Hematopoietic multipotent progenitor cell treated with erythropoietin and hydrocortisone succinate and interleukin-3 and kit ligand, for 8 days (in vitro differentiated cells): ENCODE measurements at regions not wholly inside any gene's neighbourhood (a gene's known extent, or its start where the extent isn't known, plus 50 kb on each side); places are given as distances from the start of the nearest gene placed in this dataset.
A peak's percentile ranks its signal among the peaks of the same experiment; 100 is the strongest.

Experiments
- DNase-seq: peaks from one replicate; pipeline ENCODE4 v3.0.0-alpha.2; 2015

DNA sequence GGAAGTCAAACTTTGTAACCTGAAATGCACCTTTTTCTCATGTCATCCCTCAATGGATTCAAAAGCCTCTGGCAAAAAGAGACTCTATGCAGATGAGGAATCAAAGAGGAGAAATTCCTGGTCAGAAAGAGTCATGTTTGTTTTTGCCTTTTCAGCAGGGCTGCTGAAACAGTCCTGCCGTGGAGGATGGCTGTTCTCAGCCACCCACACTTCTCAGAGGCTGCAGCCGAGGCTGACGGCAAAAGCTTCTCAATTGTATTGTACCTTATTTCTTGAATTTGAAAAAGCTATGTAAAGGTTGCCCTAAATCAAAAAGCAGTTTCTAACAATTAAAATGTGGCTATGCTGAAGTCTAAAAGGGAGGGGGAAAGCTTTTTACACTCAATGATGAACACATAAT is 385.3 kb downstream of the KCTD12 start:
- DNase-seq: no peak

DNA sequence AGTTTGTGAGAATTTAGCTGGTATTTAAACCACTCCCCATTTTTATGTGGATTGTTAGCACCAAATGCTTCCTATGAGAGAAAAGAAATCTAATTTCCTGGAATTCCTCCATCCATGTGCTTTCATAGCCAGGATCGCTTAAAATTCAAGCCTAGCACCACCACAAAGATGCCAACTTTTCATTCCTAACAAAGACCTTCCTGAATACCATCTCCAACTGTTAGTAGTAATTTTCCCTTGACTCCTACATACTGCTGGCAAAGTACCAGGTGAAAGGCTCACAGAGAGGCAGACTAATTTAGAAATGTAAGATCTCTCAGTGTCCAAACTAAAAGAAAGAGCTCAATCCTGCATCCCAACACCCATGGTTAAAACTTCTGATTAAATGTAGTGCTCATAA is 386.3 kb downstream of the KCTD12 start:
- DNase-seq: no peak

DNA sequence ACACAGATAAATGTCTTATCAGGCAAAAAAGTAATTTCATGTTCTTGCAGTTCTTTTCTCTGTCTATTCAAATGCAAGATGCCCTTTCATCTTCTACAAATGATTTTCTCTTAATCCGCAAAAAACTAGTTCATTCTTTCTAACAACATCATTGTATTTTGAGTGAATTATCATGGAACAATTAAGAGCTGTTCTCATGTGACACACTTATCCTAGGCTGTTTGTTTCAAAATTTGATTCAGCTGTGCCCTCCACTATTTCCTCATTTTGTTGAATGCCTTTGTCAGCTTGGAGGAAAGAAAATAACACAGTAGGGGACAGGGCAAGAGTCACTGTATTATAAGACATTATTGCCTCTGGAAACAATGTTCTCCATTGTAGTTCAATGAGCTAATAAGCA is 396.9 kb downstream of the KCTD12 start:
- no peak for DNase-seq

DNA sequence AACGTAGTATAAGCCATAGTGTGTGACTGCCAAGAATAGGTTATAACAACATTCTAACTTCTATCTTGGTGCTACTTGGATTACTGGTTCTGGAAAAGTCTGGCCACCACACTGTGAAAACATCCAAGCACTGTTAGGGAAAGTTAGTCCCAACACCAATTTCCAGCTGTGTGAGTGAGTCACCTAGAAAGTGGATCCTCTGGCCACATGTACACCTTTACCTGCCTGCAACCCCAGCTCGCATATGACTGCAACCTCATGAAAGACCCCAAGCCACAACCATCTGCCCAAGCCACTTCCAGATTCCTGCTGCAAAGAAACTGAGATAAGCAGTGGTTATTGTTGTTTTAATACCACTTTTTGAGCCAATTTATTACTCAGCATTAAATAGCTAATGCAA is 404.5 kb downstream of the KCTD12 start:
- no peak for DNase-seq

DNA sequence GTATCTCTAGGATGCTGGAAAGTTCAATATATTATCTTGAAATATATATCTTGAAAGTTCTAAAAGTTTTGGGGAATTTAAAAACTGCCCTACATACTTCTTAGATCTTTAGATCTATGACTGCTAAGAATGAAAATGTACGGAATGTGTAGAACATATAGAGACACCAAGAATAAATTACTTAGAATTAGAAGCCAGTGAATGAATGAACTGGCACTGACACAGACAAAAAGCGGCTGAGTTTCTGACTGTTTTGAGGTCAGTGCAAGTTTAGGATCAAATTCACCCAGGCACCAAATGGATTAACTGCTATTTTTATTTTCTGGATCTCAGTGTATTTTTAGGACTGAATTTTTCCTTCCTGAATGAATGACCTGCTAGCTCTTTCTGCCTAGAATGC is 411.2 kb downstream of the KCTD12 start:
- DNase-seq: no peak

DNA sequence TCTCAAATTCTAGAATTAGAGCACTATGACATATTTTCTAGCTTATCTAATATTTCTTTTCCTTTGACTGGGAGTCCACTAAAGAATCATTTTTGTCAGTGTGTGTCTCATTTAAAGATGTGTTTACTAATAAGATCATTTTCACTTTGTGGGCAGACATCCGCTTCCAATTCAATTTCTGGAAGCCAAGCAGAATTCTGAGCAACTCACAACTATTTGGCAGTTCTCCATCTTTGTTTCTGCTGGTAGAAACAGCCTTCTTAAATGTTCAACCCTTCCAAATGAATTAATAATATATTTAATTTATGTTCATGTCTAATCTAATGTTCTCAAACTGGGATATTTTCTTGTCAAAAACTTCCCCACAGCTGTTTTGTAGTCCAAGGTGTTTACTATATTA is 411.8 kb downstream of the KCTD12 start:
- no peak for DNase-seq

DNA sequence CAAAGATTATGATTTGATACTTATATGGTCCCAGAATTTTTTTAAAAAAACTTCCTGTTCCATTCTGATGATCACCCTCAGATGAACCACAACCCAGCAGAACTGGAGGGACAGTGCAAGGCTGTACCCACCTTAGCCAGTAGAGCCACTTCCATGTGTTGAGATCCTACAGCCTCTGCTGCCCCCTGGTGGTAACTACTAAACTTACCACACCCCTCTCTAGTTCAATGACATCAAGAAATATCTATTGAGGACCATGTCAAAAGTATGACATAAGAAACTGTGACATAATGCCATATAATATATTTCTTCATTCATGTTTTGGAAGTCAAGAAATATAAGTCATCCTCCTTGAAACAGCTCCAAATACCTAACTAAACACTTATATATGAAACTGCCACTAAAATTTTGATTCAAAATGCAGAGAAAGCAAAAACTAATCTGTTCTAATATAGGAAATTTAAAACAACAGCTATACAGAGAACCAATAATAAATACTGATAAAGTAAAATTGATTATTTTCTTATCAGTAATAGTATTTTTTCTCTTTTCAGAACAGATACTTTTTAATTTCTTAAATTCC is 412.6 kb downstream of the KCTD12 start:
- DNase-seq: peak; percentile 88

DNA sequence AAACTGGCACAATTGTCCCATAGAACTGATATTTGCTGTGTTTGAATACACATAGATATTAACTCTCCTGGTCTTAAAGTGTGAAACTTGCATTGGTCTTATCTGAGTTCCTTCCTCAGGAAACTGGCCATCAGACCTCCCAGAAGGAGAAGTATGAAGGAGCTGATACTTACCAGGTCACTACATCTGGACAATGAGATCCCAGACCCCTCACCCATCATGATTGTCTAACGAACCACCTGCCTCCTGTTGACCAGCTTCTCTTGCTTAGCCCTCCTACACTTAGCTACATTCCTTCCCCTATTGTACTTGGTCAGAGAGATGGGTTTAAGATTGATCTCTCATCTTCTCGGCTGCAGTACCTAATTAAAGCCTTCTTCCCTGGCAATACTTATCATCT is 413.3 kb downstream of the KCTD12 start:
- DNase-seq: no peak

DNA sequence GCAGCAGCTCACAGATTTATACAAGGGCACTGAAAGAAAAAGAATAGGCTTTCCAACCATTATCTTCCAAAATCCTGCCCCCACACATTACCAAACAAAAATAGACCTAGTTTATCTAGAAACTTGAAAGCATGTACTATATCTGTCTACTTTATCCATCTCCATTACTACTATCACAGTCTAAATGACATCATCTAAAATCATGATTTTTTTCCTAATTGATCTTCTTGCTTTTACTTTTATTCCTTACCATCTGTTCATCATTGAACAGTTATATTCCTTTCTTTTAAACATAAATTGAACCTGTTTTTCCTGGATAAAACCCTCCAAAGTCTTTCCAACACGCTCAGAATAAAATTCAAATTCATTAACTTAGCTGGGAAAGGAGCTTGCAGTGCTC is 414.7 kb downstream of the KCTD12 start:
- no peak for DNase-seq

DNA sequence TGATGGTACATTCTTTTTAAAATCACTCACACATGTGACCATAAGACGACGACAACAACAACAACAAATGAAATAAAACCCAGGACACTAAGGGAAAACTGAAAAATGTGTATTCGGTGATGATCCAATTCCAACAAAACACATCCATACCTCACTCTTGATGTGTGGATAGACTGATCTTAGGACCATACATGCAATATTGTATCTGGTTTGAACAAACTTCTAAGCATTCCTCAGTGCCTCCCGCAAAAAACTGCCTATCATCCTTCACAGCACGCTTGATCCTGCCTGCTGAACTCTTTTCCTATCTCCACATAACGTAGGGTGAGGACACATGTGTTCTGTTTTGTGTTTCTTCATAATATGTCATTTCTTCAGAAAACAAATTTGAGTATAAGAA is 415.2 kb downstream of the KCTD12 start:
- no peak for DNase-seq

DNA sequence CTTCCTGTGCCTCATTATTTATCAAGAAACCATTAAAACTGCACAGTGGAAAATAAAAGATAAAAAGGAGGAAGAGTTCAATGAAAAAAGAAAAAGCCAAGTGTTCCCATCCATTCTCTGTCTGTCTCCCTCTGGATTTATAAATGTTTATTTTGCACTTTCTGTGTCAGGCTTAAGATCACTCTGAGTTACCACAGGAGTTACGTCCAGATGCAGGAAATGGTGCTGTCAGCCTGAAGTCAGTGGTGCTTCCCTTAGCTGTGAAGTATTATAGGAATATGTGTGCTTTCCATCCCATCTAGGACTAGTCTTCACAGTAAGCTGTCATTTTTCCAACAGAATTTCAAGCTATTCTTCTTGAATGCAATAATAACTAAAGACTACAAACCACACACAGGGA is 420.2 kb downstream of the KCTD12 start:
- DNase-seq: no peak

DNA sequence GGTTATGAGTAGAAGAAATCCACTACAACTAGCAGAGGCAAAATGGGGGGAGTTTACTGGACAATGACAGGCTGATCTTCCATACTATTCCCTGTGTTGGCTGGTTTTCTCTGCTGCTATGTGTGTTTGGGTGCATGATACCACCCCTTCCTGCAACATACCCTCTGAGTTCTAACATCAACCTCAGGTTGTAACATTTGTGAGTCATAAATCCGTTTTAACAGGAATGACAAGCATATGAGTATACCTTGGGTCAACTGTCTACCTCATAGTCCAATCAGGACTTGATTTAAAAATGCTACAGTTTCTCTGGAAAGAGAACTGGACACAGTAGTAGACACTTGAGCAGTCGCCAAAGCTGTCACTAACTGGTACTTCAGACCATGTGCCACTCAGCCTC is 422.9 kb downstream of the KCTD12 start:
- DNase-seq: no peak

DNA sequence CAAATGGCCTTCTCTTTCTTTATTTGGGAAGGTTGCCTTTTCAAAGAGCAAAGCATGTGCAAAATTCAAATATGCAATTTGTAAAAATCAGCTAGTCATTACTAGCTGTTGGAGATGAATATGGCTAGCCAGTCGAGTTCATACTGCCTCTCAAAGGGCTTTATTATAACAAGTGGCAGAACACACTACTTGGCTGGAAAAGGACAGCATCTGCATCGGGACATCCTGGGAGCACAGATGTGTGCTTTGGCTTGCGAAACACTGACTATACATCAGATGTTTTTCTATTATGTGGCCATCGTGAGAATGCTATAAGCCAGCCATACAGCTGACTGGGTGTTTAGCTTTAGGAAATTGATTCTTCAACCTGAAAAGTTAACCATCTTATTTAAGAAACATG is 424.2 kb downstream of the KCTD12 start:
- no peak for DNase-seq

DNA sequence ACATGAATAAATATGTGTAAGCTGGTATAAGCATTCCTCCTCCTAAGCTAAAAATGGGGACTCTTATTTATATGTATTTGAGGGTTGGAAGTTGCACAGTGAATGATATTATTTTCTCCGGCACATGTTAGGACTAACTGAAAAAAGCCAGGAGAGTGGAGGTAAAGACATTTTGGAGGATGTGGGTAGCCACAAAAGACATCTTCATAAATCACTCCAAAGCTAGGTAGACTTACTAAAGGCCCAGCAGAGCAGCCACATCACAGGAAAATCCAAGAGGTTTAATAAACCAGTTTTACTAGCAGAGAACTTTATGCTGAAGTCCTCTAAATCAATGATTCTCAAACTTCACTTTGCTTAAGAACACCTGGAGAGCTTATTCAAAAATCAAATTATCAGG is 424.7 kb downstream of the KCTD12 start:
- no peak for DNase-seq

DNA sequence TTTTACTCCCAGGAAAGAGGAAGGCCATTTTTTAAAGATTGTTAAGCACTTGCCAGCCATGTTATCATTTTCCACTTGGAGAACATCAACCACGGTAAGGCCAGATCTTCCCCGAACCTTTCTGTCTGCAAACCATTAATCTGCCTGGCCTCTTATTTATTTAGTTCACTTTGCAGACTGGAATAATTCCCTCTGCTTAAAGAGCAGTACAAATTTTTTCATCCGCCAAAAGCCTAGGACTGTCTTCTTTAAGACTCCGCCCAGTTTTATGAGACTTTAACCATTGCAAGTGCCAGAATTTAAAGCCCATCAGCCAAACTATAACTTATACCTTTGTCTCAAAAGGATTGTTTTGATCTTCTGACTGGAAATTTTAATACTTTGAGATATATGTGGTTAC is 426.3 kb downstream of the KCTD12 start:
- DNase-seq: no peak

DNA sequence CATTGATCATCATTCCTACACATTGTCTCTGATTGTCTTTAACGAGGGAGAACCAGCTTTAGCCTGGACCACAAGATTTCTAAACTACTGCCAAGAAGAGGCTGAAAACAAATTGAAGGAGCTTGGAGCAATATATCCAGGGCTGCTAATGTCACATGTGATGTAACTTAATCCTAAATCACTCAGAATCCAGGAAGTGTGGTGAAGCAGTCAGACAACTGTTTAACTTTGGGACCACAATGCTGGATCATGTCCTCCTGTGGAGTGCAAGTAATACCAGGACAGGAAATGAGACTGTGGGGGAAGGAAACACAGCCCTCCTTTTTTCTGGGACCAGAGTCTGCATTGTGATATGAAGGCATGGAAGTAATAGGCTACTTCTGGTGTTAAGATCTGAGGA is 430.2 kb downstream of the KCTD12 start:
- DNase-seq: no peak

DNA sequence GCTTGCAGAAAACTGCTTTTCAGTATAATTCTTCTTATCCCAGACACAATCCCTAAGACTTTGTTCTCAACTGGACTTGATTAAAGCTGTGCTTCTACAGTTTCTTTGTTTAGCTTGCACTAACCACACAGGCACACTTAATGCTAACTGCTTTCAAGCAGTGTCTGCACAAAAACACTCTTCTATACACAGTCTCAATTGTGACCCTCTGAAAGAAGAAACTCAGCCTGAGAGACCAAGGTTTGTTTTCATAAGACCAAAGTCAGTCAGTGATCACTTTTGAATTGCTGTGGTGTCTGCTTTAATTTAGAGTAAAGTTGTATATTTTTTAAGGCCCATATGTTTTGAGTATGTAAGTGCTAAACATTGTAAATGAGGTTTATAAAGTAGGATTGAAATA is 431.2 kb downstream of the KCTD12 start:
- no peak for DNase-seq

DNA sequence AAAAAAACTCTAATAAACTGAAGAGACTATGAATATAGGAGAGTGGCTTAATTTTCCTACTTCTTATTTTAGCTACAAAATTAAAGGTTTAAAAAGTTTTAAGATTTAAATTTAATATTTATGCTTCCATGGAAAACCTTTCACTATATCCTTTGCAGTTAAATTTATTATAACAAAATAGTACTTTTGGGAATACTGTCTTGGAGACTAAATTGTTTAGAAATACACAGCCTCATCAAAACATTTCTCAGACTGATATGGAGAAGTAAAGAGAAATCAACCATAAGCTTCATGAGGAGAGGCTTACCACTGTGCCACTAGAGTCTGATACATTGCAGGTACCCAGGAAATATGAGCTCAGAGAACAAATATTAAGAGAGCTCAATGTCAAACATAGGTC is 436.5 kb downstream of the KCTD12 start:
- no peak for DNase-seq

DNA sequence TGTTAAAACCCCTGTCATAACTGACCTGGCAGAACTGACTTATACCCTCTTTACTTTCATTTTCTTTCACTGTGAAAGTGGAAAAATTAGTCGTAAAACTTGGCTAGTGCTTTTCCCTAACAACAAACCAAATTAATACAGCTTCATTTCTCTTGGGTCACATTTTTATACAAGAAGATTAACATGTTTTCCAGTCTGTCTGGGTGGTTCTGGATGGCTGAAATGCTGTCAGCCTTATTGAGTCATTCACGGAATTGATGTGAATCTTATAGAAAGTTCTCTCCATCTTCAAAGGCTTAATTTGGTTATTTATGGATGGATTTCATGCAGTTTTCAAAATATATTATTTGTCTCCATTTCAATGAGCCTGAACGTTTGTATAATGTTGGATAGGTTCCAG is 440.0 kb downstream of the KCTD12 start:
- DNase-seq: no peak

DNA sequence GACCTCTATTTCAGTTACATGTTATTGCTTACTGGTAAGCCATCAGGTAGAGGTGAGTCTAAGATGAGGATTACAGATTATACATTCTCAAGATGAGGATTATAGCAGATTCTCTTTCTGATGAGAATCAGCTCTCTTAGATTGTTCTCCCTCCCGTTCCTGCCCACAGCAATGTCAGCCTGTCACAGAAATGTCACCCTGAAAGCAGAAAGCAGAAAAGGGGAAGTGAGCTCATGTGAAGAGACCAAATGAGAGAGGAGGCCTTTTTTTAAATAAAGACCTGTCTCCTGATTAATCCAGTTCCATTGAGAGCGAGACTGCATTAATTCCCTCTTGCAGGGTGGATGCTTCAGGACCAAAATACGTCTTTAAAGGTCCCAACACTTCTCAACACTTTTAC is 445.6 kb downstream of the KCTD12 start:
- peak; percentile 6 for DNase-seq

DNA sequence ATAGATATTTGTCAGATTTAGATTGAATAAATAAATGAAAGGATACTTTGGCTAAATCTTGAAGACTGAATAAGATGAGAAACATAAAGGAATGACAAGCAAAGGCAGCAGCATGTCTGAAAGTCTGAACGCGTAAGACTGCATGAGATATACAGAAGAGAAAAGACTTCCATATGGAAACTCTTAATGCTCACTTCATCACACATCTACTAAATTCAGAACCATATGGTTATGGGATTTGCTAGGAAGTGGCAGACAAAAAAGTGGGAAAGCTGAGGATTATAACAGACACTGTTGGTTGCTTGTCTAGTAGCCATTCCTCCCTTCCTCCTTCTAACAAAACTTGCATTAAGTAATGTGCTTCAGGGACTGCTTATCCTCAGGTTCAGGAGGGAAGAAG is 446.7 kb downstream of the KCTD12 start:
- no peak for DNase-seq

DNA sequence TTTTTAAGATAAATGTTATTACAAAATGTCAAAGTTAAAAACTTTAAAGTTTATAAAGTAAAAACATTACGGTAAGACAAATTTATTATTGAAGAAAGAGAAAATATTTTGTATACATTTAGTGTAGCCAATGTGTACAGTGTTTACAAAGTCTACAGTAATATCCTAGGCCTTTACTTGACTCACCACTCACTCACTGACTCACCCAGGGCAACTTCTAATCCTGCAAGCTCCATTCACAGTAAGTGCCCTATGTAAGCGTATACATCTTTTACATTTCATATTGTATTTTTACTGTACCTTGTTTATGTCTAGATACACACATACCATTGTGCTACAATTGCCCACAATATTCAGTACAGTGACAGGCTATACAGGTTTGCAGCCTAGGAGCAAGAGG is 448.2 kb downstream of the KCTD12 start:
- DNase-seq: no peak

DNA sequence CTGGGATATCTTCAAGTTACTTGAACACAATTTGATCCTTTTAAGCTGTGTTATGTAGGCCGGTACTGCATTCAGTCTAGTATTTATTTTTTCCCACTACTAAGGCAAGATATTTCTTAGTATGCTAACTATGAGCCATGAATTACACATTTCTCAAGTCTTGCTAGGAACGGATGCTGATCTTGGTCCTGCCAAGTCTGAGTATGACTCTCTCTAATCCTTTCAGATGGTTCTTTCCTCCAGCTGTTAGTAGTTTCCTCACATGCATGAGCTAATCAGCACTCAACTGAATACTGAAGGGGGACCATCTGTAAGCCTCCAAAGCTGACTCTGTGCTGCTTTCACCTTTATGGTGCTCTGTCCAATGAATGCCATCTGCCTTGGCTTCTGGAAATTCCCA is 460.3 kb downstream of the KCTD12 start:
- DNase-seq: no peak

DNA sequence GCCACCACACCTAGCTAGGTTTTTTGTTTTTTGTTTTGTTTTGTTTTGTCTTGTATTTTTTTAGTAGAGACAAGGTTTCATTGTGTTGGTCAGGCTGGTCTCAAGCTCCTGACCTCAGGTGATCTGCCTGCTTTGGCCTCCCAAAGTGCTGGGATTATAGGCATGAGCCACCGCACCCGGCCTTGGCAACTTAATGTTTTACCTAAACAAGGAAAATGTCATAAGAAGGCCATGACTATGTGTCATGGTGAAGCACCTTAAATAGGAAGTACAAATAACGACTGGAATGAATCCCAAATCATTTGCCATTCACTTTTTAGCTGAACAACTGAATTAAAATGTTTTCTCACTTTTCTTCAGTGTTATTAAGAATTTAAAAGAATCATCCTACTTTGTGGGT is 465.2 kb downstream of the KCTD12 start:
- no peak for DNase-seq

DNA sequence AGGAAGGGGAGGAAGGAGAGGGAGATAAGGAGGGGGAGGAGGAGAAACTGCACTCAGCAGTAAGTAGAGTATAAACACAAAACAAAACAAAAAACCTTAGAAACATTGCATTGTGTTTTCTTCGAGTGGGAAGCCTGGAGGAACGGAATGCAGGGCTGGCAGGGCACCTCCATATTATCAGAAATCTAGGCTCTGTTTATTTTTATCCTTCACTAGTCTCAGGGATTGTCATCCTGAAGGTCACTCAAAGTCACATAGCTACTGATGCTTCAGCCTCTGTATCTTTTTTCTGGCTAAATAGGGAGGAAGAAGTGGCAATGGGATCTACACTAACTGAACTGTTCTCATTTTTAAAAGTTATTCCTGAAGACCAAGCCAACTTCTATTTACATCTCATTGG is 467.8 kb downstream of the KCTD12 start:
- no peak for DNase-seq

DNA sequence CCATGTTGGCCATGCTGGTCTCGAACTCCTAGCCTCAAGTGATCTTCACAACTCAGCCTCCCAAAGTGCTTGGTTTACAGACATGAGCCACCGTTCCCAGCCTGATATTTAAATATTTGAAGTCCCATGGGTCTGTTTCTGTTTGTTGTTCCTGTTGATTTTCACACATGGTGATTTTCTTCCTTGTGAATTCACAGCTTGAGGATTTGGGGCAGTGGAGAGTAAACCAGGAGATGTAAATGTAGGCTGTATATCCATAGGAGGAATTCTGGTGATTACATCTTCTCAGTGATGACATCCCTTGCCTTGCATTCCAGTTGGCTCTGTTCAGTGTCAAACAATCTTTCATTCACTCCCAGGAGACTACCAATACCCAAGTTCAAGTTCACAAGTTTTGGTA is 471.9 kb downstream of the KCTD12 start:
- no peak for DNase-seq
